NCI-H446 (cell line): ENCODE measurements at regions not wholly inside any gene's neighbourhood (a gene's known extent, or its start where the extent isn't known, plus 50 kb on each side); places are given as distances from the start of the nearest gene placed in this dataset.
"Not testable (repeated sequence)": the region's sequence is repeated elsewhere in the genome, so short reads cannot be mapped to it uniquely, and the experiment has no call there.

Experiments used
- DNase-seq, 2 experiments: peaks; one replicate each; lab custom pipeline; 2025; lab: John Stamatoyannopoulos, UW

GRCh38 chr3:152581951-152582350 is 253.0 kb upstream of the P2RY1 start:
- no peak for DNase-seq

GRCh38 chr3:152583963-152584362 is 251.0 kb upstream of the P2RY1 start:
- DNase-seq: no peak

GRCh38 chr3:152586974-152587373 is 248.0 kb upstream of the P2RY1 start:
- no peak for DNase-seq

GRCh38 chr3:152587861-152588260 is 247.1 kb upstream of the P2RY1 start:
- DNase-seq: no peak

GRCh38 chr3:152589644-152590043 is 245.3 kb upstream of the P2RY1 start:
- no peak for DNase-seq

- DNase-seq: no peak
These were observed 243.4 kb upstream of the P2RY1 start for GRCh38 chr3:152591515-152591914.

GRCh38 chr3:152593242-152593641 is 241.7 kb upstream of the P2RY1 start:
- no peak for DNase-seq

GRCh38 chr3:152595975-152596821 is 238.7 kb upstream of the P2RY1 start:
- DNase-seq: no peak

- not testable (repeated sequence) for DNase-seq
These were observed 238.1 kb upstream of the P2RY1 start for GRCh38 chr3:152596832-152597231.

GRCh38 chr3:152606146-152606545 is 228.8 kb upstream of the P2RY1 start:
- DNase-seq: no peak

- no peak for DNase-seq
These were observed 227.8 kb upstream of the P2RY1 start for GRCh38 chr3:152607179-152607578.

- no peak for DNase-seq
These were observed 226.0 kb upstream of the P2RY1 start for GRCh38 chr3:152608696-152609594.

GRCh38 chr3:152609891-152610290 is 225.0 kb upstream of the P2RY1 start:
- DNase-seq: no peak

GRCh38 chr3:152610622-152611021 is 224.3 kb upstream of the P2RY1 start:
- DNase-seq: no peak

GRCh38 chr3:152611905-152612304 is 223.0 kb upstream of the P2RY1 start:
- DNase-seq: no peak

- no peak for DNase-seq
These were observed 221.1 kb upstream of the P2RY1 start for GRCh38 chr3:152613851-152614250.

- DNase-seq: no peak
These were observed 219.2 kb upstream of the P2RY1 start for GRCh38 chr3:152615681-152616080.

GRCh38 chr3:152617609-152618008 is 217.3 kb upstream of the P2RY1 start:
- DNase-seq: no peak

GRCh38 chr3:152618529-152618928 is 216.4 kb upstream of the P2RY1 start:
- no peak for DNase-seq

GRCh38 chr3:152619691-152620090 is 215.2 kb upstream of the P2RY1 start:
- no peak for DNase-seq

- DNase-seq: no peak
These were observed 214.5 kb upstream of the P2RY1 start for GRCh38 chr3:152620395-152620794.

- no peak for DNase-seq
These were observed 213.7 kb upstream of the P2RY1 start for GRCh38 chr3:152621006-152621868.
